ENCODE measurements at regions not wholly inside any gene's neighbourhood (a gene's known extent, or its start where the extent isn't known, plus 50 kb on each side); places are given as distances from the start of the nearest gene placed in this dataset.

DNA sequence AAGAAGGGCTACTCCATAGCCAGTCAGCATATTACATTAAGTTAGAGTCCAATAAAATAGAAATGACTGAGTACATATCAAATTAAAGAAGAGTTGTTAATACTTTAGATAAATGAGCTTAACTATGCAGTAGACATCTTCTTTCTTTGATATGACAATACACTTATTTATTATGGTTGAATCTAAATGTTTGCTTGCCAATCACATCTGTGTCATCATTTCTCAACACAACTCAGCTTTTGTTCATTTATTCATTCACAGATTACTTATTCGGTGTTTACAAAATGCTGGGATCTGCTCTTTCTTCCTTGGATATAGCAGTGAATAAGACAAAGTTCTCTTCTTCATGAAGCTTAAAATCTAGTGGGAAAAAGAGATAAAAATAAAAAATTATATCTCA lies 614.6 kb upstream of the ATP2B1 start:
- TF ChIP-seq, protein P1, sequence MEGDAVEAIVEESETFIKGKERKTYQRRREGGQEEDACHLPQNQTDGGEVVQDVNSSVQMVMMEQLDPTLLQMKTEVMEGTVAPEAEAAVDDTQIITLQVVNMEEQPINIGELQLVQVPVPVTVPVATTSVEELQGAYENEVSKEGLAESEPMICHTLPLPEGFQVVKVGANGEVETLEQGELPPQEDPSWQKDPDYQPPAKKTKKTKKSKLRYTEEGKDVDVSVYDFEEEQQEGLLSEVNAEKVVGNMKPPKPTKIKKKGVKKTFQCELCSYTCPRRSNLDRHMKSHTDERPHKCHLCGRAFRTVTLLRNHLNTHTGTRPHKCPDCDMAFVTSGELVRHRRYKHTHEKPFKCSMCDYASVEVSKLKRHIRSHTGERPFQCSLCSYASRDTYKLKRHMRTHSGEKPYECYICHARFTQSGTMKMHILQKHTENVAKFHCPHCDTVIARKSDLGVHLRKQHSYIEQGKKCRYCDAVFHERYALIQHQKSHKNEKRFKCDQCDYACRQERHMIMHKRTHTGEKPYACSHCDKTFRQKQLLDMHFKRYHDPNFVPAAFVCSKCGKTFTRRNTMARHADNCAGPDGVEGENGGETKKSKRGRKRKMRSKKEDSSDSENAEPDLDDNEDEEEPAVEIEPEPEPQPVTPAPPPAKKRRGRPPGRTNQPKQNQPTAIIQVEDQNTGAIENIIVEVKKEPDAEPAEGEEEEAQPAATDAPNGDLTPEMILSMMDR (IDR thresholded peaks at IDR 0.05): no peak

DNA sequence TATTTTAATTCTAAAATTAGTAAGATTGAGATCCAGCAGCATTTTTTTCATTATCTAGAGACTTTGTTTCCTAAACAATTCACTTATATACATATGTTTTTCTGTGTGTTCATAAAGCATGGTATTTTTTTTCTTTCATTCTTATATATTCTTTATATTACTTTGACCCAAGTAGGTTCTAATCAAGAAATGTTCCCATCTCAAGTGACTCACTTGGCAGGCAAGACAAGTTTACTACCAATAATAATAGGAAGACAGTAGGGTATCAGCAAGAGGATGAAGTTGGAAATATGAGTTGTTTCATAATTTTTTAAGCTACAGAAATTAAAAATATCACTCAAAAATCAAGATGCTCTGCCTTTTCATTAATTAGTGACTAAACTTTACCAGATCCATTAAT lies 613.4 kb upstream of the ATP2B1 start:
- TF ChIP-seq, protein P1 (IDR thresholded peaks at IDR 0.05): no peak

- TF ChIP-seq, protein P1 (IDR thresholded peaks at IDR 0.05): no peak
Measured at GRCh38 chr12:90321369-90321768, 612.7 kb upstream of the ATP2B1 start.

- TF ChIP-seq, protein P1 (IDR thresholded peaks at IDR 0.05): no peak
Measured at GRCh38 chr12:90311561-90311960, 602.9 kb upstream of the ATP2B1 start.

DNA sequence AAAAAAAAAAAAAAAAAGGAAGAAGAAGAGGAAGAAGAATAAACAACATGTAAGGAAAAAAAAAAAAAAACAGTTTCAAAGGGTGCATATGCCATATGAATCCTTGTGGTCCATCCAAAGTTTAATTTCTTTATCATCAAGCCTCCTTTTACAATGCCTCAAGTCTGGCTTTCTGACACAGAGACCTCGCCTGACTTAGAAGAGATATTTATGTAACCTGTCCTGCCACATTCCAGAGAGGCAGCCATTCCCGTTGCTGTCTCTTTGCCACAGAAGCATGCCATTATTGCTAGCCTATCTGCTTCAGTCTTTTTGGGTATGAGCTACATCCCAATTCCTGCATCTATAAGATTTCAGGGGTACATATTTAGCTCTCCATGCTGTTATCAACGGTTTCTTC lies 596.7 kb upstream of the ATP2B1 start:
- TF ChIP-seq, protein P1 (IDR thresholded peaks at IDR 0.05): no peak

DNA sequence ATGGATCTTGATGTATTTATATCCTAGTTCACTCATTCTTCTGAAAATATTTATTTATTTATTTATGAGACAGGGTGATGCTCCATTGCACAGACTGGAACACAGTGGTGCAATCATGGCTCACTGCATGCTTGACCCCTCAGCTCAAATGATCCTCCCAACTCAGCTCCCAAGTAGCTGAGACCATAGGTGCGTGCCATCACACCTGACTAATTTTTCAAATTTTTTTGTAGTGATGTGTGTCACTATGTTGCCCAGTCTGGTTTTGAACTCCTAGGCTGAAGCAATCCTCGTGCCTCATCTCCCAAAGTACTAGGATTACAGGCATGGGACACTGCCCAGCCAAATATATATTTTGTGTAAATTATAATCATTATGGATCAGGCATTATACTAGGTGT lies 595.6 kb upstream of the ATP2B1 start:
- TF ChIP-seq, protein P1 (IDR thresholded peaks at IDR 0.05): no peak

DNA sequence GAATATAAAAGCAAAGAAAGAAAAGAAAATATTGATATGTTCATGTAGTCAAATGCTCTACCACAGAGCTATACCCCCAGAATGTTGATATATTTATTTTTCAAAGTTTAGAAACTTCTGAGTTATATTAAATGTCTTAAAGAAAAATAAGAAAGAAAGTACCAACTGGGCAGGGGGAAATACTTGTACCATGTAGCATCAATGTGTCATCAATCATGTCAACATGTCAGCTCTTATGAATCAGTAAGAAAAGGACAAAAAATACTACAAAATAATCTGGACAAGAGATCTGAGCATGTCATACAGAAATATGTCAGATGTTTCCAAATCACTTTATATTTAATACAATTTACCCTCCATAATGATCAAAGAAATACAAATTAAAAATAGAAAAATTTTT lies 595.1 kb upstream of the ATP2B1 start:
- TF ChIP-seq, protein P1 (IDR thresholded peaks at IDR 0.05): no peak

DNA sequence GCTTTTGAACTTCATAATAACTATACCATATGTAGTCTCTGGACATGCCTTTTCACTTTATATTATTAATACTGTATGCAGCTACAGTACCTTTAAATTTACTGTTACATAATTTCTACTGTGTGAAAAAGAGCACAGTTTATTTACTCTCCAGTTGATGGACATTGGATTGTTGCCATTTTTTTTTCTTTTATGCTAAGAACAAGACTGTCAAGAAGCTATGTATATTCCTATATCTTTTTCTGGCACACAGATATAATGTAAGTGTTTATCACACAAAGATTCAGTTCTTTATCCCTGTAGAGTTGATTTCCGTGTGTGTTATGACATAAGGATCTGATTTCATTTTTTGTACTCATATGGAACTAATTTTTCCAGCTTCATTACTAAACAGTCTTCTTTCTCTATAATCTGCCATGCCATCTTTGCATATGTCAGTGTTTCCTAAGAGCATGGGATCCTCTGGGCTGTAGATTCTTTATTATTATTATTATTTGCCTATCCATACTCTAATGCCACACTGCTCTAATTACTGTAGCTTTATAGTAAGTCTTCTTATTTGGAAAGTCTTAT lies 593.0 kb upstream of the ATP2B1 start:
- TF ChIP-seq, protein P1 (IDR thresholded peaks at IDR 0.05): no peak

Measured in LNCAP (cell line).